COLO829 (cell line): ENCODE measurements at regions not wholly inside any gene's neighbourhood (a gene's known extent, or its start where the extent isn't known, plus 50 kb on each side); places are given as distances from the start of the nearest gene placed in this dataset.

Experiments used
- DNase-seq: peaks from one replicate; pipeline ENCODE4 v3.0.0; 2012; ENCODE audit warnings: low spot score

- DNase-seq: no peak
Measured at GRCh38 chr2:156088587-156088986, 243.9 kb downstream of the NR4A2 start.

- no peak for DNase-seq
Measured at GRCh38 chr2:156087875-156088274, 244.6 kb downstream of the NR4A2 start.

- no peak for DNase-seq
Measured at GRCh38 chr2:156083763-156084493, 248.6 kb downstream of the NR4A2 start.

- DNase-seq: no peak
Measured at GRCh38 chr2:156079845-156080244, 252.7 kb downstream of the NR4A2 start.

- DNase-seq: no peak
Measured at GRCh38 chr2:156077041-156077742, 255.3 kb downstream of the NR4A2 start.

- no peak for DNase-seq
Measured at GRCh38 chr2:156065912-156066311, 266.6 kb downstream of the NR4A2 start.

- no peak for DNase-seq
Measured at GRCh38 chr2:156064540-156064939, 268.0 kb downstream of the NR4A2 start.

- DNase-seq: no peak
Measured at GRCh38 chr2:156057647-156058046, 274.9 kb downstream of the NR4A2 start.

- no peak for DNase-seq
Measured at GRCh38 chr2:156054983-156055382, 277.5 kb downstream of the NR4A2 start.

- no peak for DNase-seq
Measured at GRCh38 chr2:156046900-156047299, 285.6 kb downstream of the NR4A2 start.

GRCh38 chr2:156042895-156043294, 289.6 kb downstream of the NR4A2 start:
- no peak for DNase-seq

GRCh38 chr2:156038021-156038420, 294.5 kb downstream of the NR4A2 start:
- DNase-seq: no peak

GRCh38 chr2:156037482-156037881, 295.0 kb downstream of the NR4A2 start:
- DNase-seq: no peak

GRCh38 chr2:156031121-156031520, 301.4 kb downstream of the NR4A2 start:
- no peak for DNase-seq

GRCh38 chr2:156023229-156023869, 309.2 kb downstream of the NR4A2 start:
- no peak for DNase-seq

- no peak for DNase-seq
Measured at GRCh38 chr2:156021146-156022040, 311.1 kb downstream of the NR4A2 start.

GRCh38 chr2:156019341-156019740, 313.2 kb downstream of the NR4A2 start:
- DNase-seq: no peak

- no peak for DNase-seq
Measured at GRCh38 chr2:156017341-156017885, 315.1 kb downstream of the NR4A2 start.

GRCh38 chr2:156009293-156009692, 323.2 kb downstream of the NR4A2 start:
- DNase-seq: no peak

- DNase-seq: no peak
Measured at GRCh38 chr2:156006721-156007618, 325.6 kb downstream of the NR4A2 start.
